ENCODE measurements at regions not wholly inside any gene's neighbourhood (a gene's known extent, or its start where the extent isn't known, plus 50 kb on each side); places are given as distances from the start of the nearest gene placed in this dataset.
"Not testable (repeated sequence)": the region's sequence is repeated elsewhere in the genome, so short reads cannot be mapped to it uniquely, and the experiment has no call there.

DNA sequence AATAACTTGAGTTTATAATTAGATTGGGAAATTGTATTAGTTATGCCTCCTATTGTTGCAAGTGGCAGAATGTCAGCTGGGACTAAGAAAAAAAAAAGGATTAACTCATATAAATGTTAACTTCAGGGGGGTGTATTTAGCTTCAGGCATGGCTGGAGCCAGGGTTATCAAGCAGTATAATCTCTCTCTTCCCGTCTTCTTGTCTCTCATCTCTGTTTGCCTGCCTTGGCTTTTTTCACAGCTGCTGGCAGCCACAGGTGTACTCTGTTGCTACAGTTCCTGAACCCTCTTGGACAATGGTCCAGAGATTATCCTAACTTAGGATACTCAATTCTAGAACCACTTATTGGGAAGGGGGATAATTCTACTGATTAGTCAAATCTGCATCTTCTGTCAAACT is 370.7 kb upstream of the MEX3C start:
- Histone ChIP-seq H3K36me3 (no peaks in the 10 kb centered on the region), H3K27me3 (no peaks in the 10 kb centered on the region), H3K9ac (no peak overlapping the region), H3K4me2 (no peak overlapping the region), H3K4me3 (no peak overlapping the region), H3K9me3 (replicated peaks in 1 of 11) (no peaks in the 10 kb centered on the region), H3K27ac (no peak overlapping the region), H3K4me1 (peaks cover 0 to 12% (median 10%) of the 10 kb centered on the region in 10 experiments; a peak in 14 of 20 replicates), H4K20me1 (no peaks in the 10 kb centered on the region)
- no peak for TF ChIP-seq Cebpa-rat (IDR thresholded peaks at IDR 0.05)

DNA sequence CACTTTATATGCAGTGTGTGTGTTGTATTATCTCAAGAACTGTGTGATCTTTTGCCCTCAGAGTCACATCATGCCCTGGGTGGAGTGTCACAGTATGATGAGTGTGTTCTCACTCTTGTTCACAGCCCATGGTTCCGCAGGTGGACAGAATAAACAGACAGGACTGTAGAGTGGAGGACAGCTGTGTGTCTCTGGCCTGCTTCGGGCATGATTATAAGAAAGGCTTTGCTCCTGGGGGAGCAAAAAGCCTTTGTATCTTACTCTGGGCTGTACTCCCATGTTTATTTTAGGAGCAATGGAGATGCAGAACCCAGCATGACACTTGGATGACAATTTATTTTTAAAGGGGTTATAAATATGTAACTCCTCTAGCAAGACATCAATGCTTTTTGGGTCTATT is 371.7 kb upstream of the MEX3C start:
- Histone ChIP-seq H3K4me2 (no peak overlapping the region), H3K36me3 (no peaks in the 10 kb centered on the region), H3K9ac (no peak overlapping the region), H3K4me1 (peaks cover 0 to 2% (median under 1%) of the 10 kb centered on the region in 10 experiments; a peak in 8 of 20 replicates), H3K27me3 (no peaks in the 10 kb centered on the region), H3K27ac (no peak overlapping the region), H4K20me1 (no peaks in the 10 kb centered on the region), H3K4me3 (no peak overlapping the region), H3K9me3 (replicated peaks in 1 of 11) (no peaks in the 10 kb centered on the region)
- TF ChIP-seq Cebpa-rat (IDR thresholded peaks at IDR 0.05), result no peak

DNA sequence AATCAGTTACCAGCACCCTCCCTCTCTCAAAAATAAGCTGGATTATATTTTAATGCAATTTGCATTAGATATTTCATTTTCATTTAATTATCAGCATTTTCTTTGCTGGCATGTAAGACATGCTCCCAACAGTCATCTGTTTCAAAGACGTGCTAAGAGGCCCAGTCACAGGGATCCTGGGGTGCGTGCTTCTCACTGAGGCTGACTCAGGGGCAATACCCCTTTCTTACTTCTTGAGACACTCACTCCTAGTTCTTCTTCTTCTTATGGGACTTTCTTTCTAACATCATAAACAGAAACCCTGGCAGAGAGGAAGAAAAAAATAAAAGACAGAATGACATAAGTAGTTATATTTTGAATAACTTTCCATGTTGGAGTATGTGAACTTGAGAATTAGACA is 372.1 kb upstream of the MEX3C start:
- H3K27me3 ChIP-seq, result no peaks in the 10 kb centered on the region
- TF ChIP-seq Cebpa-rat (IDR thresholded peaks at IDR 0.05), result no peak
- H3K36me3 ChIP-seq, result no peaks in the 10 kb centered on the region
- H3K9ac ChIP-seq, result no peak overlapping the region
- H3K4me1 ChIP-seq, result no peaks in the 10 kb centered on the region
- no peak overlapping the region for H3K27ac ChIP-seq
- H4K20me1 ChIP-seq, result no peaks in the 10 kb centered on the region
- H3K4me3 ChIP-seq, result no peak overlapping the region
- no peaks in the 10 kb centered on the region for H3K9me3 ChIP-seq (replicated peaks in 1 of 11)
- no peak overlapping the region for H3K4me2 ChIP-seq

DNA sequence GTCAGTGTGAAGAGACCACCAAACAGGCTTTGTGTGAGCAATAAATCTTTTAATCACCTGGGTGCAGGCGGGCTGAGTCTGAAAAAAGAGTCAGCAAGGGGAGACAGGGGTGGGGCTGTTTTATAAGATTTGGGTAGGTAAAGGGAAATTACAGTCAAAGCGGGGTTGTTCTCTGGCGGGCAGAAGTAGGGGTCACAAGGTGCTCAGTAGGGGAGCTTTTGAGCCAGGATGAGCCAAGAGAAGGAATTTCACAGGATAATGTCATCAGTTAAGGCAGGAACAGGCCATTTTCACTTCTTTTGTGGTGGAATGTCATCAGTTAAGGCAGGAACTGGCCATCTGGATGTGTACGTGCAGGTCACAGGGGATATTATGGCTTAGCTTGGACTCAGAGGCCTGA is 372.6 kb upstream of the MEX3C start:
- not testable (repeated sequence) for H3K9me3 ChIP-seq (replicated peaks in 1 of 11); H4K20me1 ChIP-seq; H3K27ac ChIP-seq; H3K9ac ChIP-seq; H3K4me1 ChIP-seq; H3K4me2 ChIP-seq; H3K27me3 ChIP-seq; H3K36me3 ChIP-seq; H3K4me3 ChIP-seq

DNA sequence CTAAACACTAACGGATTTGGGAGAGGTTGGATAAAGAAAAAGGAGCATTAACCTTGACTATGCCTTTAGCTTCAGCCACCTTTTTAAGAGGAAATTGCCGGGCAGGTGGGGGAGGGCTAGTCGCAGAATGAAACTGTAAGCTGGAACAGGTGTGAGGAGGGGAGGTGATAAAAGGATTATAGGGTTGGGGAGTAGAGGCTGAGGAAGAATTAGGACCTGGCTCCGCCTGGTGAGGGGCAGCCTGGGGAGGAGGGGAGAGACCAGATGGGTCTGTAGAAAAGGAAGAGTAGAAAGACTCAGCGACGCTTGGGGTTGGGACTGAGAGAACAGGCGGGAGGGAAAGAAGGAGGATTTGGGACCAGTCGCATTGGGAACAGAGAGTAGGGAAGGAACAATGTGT is 376.4 kb upstream of the MEX3C start:
- Histone ChIP-seq H3K9me3 (replicated peaks in 1 of 11) (peaks cover 0 to 35% (median 10%) of the 10 kb centered on the region in 11 experiments; a peak in 14 of 22 replicates), H3K27me3 (peaks cover 0 to 19% (median 0%) of the 10 kb centered on the region in 11 experiments; a peak in 5 of 22 replicates)
- H3K4me1 ChIP-seq, H3K36me3 ChIP-seq, H3K27ac ChIP-seq, H3K4me2 ChIP-seq, H3K9ac ChIP-seq, H3K4me3 ChIP-seq, H4K20me1 ChIP-seq: not testable (repeated sequence)

DNA sequence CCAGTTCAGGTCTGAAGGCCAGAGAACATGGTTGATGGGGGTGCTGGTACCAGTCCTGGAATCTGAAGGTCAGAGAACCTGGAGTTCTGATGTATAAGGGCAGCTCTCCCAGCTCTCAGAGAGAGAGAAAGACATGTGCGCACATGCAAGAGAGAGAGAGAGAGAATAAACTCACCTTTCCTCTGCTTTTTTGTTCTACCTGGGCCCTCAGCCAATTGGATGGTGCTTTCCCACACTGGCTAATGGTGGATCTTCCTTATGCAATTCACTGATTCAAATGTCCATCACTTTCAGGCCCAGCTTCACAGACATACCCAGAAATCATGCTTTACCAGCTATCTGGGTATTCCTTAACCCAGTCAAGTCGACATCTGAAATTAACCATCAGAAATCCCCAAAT is 377.7 kb upstream of the MEX3C start:
- H3K4me3 ChIP-seq, result no peak overlapping the region
- TF ChIP-seq Cebpa-rat (IDR thresholded peaks at IDR 0.05), result no peak
- no peaks in the 10 kb centered on the region for H3K36me3 ChIP-seq
- no peaks in the 10 kb centered on the region for H4K20me1 ChIP-seq
- H3K4me1 ChIP-seq, result peaks cover 0 to under 1% (median 0%) of the 10 kb centered on the region in 10 experiments; a peak in 1 of 20 replicates
- no peak overlapping the region for H3K9ac ChIP-seq
- peaks cover 0 to 35% (median 10%) of the 10 kb centered on the region in 11 experiments; a peak in 14 of 22 replicates for H3K9me3 ChIP-seq (replicated peaks in 1 of 11)
- H3K27ac ChIP-seq, result no peak overlapping the region
- no peak overlapping the region for H3K4me2 ChIP-seq
- H3K27me3 ChIP-seq, result peaks cover 0 to 27% (median 0%) of the 10 kb centered on the region in 11 experiments; a peak in 7 of 22 replicates

DNA sequence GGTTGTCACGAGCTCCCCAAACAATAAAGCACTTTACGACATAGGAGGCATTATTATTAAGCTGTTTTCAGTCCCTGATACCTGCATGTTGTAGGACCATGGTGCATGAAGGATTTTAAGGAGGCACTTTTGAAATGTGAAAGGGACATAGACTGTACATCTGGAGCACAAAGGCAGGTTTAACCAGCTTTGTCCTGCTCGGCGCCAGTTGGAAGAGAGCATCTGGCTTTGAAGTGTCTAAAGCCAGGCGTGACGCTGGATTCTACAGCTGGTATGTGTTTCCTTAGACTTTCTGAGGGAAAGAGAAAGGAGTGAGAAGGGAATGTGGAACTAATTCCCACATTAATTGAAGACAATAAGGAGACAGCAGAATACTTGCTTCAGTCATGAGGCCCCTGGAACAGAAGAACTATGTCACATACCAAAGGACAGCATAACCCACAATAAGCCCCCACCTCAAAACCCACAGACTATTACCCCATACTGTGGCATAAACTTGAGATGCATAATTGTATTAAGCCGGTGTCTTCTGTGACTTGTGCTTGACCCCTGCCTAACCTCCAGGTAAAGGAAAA is 381.0 kb upstream of the MEX3C start:
- H3K9me3 ChIP-seq (replicated peaks in 1 of 11), result peaks cover 0 to 35% (median 10%) of the 10 kb centered on the region in 11 experiments; a peak in 14 of 22 replicates
- peaks cover 0 to under 1% (median 0%) of the 10 kb centered on the region in 11 experiments; a peak in 2 of 22 replicates for H4K20me1 ChIP-seq
- H3K4me1 ChIP-seq, result peaks cover 0 to 11% (median 5%) of the 10 kb centered on the region in 10 experiments; a peak in 16 of 20 replicates
- H3K4me2 ChIP-seq, result no peak overlapping the region
- no peaks in the 10 kb centered on the region for H3K36me3 ChIP-seq
- peaks cover 0 to 56% (median 4%) of the 10 kb centered on the region in 11 experiments; a peak in 9 of 22 replicates for H3K27me3 ChIP-seq
- H3K27ac ChIP-seq, result no peak overlapping the region
- TF ChIP-seq Cebpa-rat (IDR thresholded peaks at IDR 0.05), result no peak
- H3K4me3 ChIP-seq, result no peak overlapping the region
- no peak overlapping the region for H3K9ac ChIP-seq

DNA sequence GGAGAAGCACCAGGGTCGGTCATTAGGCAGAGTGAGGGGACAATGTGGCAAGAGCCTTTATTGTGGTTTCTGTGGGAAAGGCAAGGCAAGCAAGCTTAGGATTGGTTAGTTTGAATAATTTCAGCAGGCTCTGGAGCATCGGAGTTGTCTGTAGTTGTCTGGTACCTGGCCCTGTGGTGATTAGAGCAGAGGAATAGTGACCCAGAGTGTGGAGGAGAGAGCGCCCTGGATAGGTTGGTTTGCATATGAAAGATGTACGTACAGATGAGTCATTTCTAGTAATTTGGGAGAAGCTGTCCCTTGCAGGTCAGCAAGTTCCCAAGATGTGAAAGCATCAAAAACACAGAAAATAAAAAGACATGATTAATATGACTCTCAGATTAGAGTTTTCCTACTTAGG is 383.1 kb upstream of the MEX3C start:
- H3K4me1 ChIP-seq, result peaks cover 5 to 30% (median 21%) of the 10 kb centered on the region in 10 experiments; a peak in 19 of 20 replicates
- peaks cover 0 to 28% (median 10%) of the 10 kb centered on the region in 11 experiments; a peak in 13 of 22 replicates for H3K9me3 ChIP-seq (replicated peaks in 1 of 11)
- no peak for TF ChIP-seq Cebpa-rat (IDR thresholded peaks at IDR 0.05)
- H3K9ac ChIP-seq, result no peak overlapping the region
- peak overlapping the region in 3 of 11 experiments; percentile 9 to 13 (median 10); a peak in 2 of 22 replicates for H3K4me2 ChIP-seq
- peaks cover 0 to 8% (median 0%) of the 10 kb centered on the region in 11 experiments; a peak in 4 of 22 replicates for H4K20me1 ChIP-seq
- H3K4me3 ChIP-seq, result no peak overlapping the region
- H3K27me3 ChIP-seq, result peaks cover 0 to 76% (median 6%) of the 10 kb centered on the region in 11 experiments; a peak in 12 of 22 replicates
- no peak overlapping the region for H3K27ac ChIP-seq
- no peaks in the 10 kb centered on the region for H3K36me3 ChIP-seq

DNA sequence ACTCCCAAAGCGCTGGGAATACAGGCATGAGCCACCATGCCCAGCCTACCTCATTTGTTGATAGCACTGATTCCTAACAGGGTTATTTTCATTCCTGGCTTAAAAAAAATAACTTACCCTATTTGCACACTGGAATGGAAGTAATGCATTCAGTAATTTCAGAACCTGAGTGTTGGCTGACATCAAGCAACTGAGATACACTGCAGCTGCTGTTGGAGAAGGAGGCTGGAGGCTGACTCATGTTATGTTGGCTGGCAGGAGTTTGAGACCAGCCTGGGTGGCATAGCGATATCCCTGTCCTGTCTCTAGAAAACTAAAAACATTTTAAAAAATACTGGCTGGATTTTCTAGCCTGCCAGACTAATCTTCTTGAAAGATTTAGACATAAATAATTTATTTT is 385.1 kb upstream of the MEX3C start:
- H3K9ac ChIP-seq, result no peak overlapping the region
- H3K4me3 ChIP-seq, result no peak overlapping the region
- H3K4me2 ChIP-seq, result no peak overlapping the region
- peaks cover 0 to 15% (median 5%) of the 10 kb centered on the region in 11 experiments; a peak in 10 of 22 replicates for H3K9me3 ChIP-seq (replicated peaks in 1 of 11)
- H3K27ac ChIP-seq, result no peak overlapping the region
- H4K20me1 ChIP-seq, result peaks cover 0 to 8% (median 0%) of the 10 kb centered on the region in 11 experiments; a peak in 4 of 22 replicates
- H3K4me1 ChIP-seq, result peaks cover 5 to 30% (median 21%) of the 10 kb centered on the region in 10 experiments; a peak in 19 of 20 replicates
- no peak for TF ChIP-seq Cebpa-rat (IDR thresholded peaks at IDR 0.05)
- peaks cover 0 to 91% (median 6%) of the 10 kb centered on the region in 11 experiments; a peak in 12 of 22 replicates for H3K27me3 ChIP-seq
- H3K36me3 ChIP-seq, result no peaks in the 10 kb centered on the region

DNA sequence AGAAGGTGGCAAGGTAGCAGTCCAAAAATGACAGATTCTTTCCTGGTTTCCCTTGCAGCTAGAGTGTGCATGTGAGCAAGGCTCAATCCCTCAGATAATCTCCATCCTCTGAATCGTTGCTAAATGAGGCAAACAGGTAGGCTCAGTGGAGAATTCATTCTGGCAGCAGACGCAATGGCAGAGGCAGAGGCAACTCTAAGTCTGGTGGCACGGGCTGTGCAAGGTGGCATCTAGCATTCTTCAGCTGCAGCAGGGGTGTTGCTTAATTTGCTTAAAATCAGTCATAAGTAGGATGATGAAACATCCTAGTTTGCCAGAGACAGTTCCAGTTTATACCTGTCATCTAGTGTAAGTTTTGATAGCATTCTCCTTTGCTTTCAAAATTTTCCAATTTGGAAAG is 391.1 kb upstream of the MEX3C start:
- H3K4me1 ChIP-seq, result peaks cover 5 to 18% (median 15%) of the 10 kb centered on the region in 10 experiments; a peak in 19 of 20 replicates
- H3K9me3 ChIP-seq (replicated peaks in 1 of 11), result 0 out of 22 replicates have a peak, but pooled peaks cover 0 to 10% (median 0%) of the 10 kb centered on the region in 11 experiments
- H3K27me3 ChIP-seq, result peaks cover 0 to 68% (median 6%) of the 10 kb centered on the region in 11 experiments; a peak in 12 of 22 replicates
- H3K4me3 ChIP-seq, result no peak overlapping the region
- H3K36me3 ChIP-seq, result no peaks in the 10 kb centered on the region
- H4K20me1 ChIP-seq, result peaks cover 0 to 8% (median 0%) of the 10 kb centered on the region in 11 experiments; a peak in 3 of 22 replicates
- no peak for TF ChIP-seq Cebpa-rat (IDR thresholded peaks at IDR 0.05)
- no peak overlapping the region for H3K4me2 ChIP-seq
- H3K27ac ChIP-seq, result no peak overlapping the region
- H3K9ac ChIP-seq, result no peak overlapping the region
